Cardiac muscle cell (in vitro differentiated cells and primary cell): ENCODE measurements at regions not wholly inside any gene's neighbourhood (a gene's known extent, or its start where the extent isn't known, plus 50 kb on each side); places are given as distances from the start of the nearest gene placed in this dataset.

ENCODE experiments used
- DNase-seq, 2 donors: peaks; one replicate each; pipeline versions ENCODE4 v3.0.0 to v3.0.0-alpha.2; 2010 to 2017; ENCODE audit warnings: low read depth in 1 of 2, low spot score in 1 of 2
- H3K27ac ChIP-seq: fragments of 200-600 bp; sonication (generic); 2 replicates; pipeline ENCODE4 v1.5.1; 2016
- H3K27me3 ChIP-seq: fragments of 200-600 bp; sonication (generic); 2 replicates; pipeline ENCODE4 v1.6.0; 2016; ENCODE audit warnings: control low read depth
- H3K36me3 ChIP-seq: fragments of 200-600 bp; sonication (generic); 2 replicates; pipeline ENCODE4 v1.5.1; 2016; ENCODE audit warnings: control low read depth
- H3K4me1 ChIP-seq: fragments of 200-600 bp; sonication (generic); 2 replicates; pipeline ENCODE4 v1.8.1; 2017; ENCODE audit warnings: low read depth, mild to moderate bottlenecking, mixed run types
- H3K4me3 ChIP-seq: fragments of 200-600 bp; sonication (generic); 2 replicates; pipeline ENCODE4 v1.5.1; 2016; ENCODE audit warnings: mild to moderate bottlenecking
- H3K9me3 ChIP-seq: fragments of 200-600 bp; sonication (generic); 2 replicates; pipeline ENCODE4 v1.5.1; 2017; ENCODE audit warnings: low read depth, mild to moderate bottlenecking, control low read depth
- CTCF ChIP-seq: IDR thresholded peaks from 2 replicates; pipeline ENCODE4 v1.5.1; 2012; ENCODE audit warnings: low read depth, mild to moderate bottlenecking, low read length

- no peak for TF ChIP-seq CTCF
- no peaks in the 10 kb centered on the region for H3K27me3 ChIP-seq
- no peak overlapping the region for H3K27ac ChIP-seq
- DNase-seq: no peak
- H3K4me1 ChIP-seq: no peaks in the 10 kb centered on the region
- no peak overlapping the region for H3K4me3 ChIP-seq
- no peaks in the 10 kb centered on the region for H3K9me3 ChIP-seq
- H3K36me3 ChIP-seq: no peaks in the 10 kb centered on the region
Observed at GRCh38 chr10:127812041-127812440, 75.1 kb downstream of the FOXI2 start.

- H3K27ac ChIP-seq: no peak overlapping the region
- TF ChIP-seq CTCF: no peak
- no peaks in the 10 kb centered on the region for H3K4me1 ChIP-seq
- no peak overlapping the region for H3K4me3 ChIP-seq
- H3K27me3 ChIP-seq: no peaks in the 10 kb centered on the region
- no peak for DNase-seq
- H3K9me3 ChIP-seq: no peaks in the 10 kb centered on the region
- no peaks in the 10 kb centered on the region for H3K36me3 ChIP-seq
Observed at GRCh38 chr10:127813290-127813689, 76.3 kb downstream of the FOXI2 start.

DNA sequence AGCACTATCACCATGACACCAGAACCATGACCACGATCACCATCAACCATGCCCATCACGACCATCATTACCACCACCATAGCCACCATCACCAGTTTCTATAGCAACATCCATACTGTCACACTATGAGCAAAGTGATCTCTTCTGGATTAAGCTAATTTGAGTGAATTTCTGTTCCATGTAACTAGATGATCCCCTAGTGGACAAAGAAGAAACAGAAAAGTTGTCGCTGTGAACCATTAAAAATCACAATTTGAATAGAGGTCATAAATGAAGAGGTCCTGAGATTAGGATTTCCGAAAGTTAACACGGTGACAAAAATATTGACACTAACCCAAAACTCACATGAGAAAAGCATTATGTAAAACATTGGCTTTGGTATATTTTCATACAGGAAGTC is 77.6 kb downstream of the CLRN3 start:
- Histone ChIP-seq H3K9me3 (no peaks in the 10 kb centered on the region), H3K36me3 (no peaks in the 10 kb centered on the region), H3K4me1 (no peaks in the 10 kb centered on the region), H3K4me3 (no peak overlapping the region), H3K27ac (no peak overlapping the region), H3K27me3 (no peaks in the 10 kb centered on the region)
- peak; percentile 7 for TF ChIP-seq CTCF
- no peak for DNase-seq

- H3K4me3 ChIP-seq: no peak overlapping the region
- no peaks in the 10 kb centered on the region for H3K9me3 ChIP-seq
- H3K4me1 ChIP-seq: no peaks in the 10 kb centered on the region
- no peaks in the 10 kb centered on the region for H3K36me3 ChIP-seq
- no peak overlapping the region for H3K27ac ChIP-seq
- no peak for DNase-seq
- TF ChIP-seq CTCF: no peak
- no peaks in the 10 kb centered on the region for H3K27me3 ChIP-seq
Observed at GRCh38 chr10:127824826-127825225, 67.9 kb downstream of the CLRN3 start.

GRCh38 chr10:127826154-127826725 is 66.5 kb downstream of the CLRN3 start:
- Histone ChIP-seq H3K27ac (no peak overlapping the region), H3K4me1 (no peaks in the 10 kb centered on the region), H3K9me3 (no peaks in the 10 kb centered on the region), H3K4me3 (no peak overlapping the region), H3K36me3 (no peaks in the 10 kb centered on the region), H3K27me3 (no peaks in the 10 kb centered on the region)
- no peak for TF ChIP-seq CTCF
- peak in 1 of 2 donors; percentile 8 for DNase-seq
